GM21717 (cell line): ENCODE measurements at regions not wholly inside any gene's neighbourhood (a gene's known extent, or its start where the extent isn't known, plus 50 kb on each side); places are given as distances from the start of the nearest gene placed in this dataset.

Experiments
- ATAC-seq: cut with Tn5 transposase; IDR thresholded peaks from one replicate; pipeline ENCODE4 v1.9.1; 2021; ENCODE audit warnings: mild to moderate bottlenecking, moderate library complexity; ENCODE audit not compliant: unreplicated experiment

DNA sequence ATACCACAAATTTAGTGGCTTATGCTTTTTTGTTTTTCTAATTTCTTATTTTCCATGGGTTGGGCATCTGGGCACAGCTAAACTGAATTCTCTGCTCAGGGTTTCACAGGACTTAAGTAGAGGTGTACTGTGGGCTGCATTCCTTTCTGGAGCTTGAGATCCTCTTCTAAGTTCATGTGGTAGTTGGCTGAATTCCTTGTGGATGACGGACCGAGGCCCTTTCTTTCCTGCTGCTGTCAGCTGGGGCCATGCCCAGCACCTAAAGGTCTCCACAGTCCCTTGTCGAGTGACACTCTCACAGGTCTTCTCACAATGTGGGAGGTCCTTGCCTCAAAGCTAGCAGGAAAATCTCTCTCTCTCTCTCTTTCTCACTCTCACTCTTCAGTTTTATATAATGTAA, 433.5 kb upstream of the LRATD1 start:
- ATAC-seq, result no peak

DNA sequence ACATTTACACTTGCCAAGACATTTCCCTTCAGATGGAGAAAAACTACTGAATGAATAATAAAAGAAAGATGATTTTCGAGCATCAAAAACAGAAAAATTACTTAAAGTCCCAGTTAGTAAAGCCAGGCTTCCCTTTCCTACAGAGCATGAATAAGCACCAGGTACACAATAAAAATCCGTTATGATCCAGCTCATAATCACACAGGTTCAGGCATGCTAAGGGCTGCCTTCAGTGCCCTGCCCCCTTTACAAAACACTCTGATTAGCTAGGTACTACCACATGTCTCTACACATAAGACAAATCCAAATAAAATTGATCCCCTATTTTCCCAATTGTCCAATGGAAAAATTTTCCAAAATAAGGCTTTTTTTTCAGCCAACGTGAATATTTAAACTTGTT, 413.2 kb upstream of the LRATD1 start:
- no peak for ATAC-seq

DNA sequence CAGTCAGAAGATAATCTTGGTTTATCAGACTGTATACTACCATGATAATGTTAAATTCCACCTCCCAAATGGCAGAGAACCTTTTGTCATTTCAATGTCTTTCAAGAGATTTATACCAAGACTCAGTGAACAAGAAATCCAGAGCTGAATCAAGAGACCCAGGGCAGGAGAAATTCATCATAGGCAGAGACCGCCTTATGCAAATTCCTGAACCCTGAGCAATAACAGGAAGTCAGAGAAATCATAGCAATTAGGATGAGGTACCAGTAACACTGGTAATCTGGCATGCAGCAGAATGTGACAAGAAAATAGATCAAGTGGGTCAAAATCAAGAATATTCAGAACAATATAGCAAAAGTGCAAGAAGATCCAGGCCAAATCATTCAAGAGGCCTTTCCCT, 412.4 kb upstream of the LRATD1 start:
- no peak for ATAC-seq

DNA sequence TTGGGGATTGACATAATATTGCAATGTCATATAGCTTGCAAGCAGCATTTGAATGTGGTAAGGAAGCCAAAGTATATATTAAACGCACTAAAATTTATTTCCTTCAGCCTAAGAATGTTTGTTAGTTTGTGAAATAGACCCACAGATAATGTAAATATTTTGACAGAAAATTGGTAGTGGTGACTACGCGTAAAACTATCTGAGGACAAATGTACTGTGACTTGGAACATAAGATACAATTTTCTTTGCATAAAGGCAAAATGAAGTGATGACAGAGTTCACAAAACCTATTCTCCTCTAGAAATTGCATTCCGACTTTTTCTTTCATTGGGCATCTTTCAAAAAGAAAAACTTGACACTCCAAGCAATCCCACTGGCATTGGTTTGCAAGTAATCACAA, 411.1 kb upstream of the LRATD1 start:
- ATAC-seq, result no peak

DNA sequence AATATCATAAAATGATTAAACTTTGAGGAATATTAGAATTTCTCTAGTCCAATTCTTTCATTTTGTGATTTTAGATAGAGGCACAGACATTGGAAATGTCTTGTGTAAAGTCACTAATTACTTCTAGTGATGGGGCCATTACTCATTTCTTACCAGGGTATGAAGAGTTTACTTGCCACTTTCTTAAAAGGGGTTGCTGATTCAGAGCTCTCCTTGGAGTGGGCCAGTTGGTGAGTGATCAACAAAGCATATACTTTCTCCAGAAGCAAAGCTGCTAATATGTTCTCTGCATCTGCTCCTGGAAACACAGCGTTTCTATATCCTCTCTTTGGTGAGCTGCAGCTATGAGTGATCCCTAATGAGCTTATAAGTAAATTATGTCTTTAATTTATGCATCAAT, 408.9 kb upstream of the LRATD1 start:
- ATAC-seq, result no peak

DNA sequence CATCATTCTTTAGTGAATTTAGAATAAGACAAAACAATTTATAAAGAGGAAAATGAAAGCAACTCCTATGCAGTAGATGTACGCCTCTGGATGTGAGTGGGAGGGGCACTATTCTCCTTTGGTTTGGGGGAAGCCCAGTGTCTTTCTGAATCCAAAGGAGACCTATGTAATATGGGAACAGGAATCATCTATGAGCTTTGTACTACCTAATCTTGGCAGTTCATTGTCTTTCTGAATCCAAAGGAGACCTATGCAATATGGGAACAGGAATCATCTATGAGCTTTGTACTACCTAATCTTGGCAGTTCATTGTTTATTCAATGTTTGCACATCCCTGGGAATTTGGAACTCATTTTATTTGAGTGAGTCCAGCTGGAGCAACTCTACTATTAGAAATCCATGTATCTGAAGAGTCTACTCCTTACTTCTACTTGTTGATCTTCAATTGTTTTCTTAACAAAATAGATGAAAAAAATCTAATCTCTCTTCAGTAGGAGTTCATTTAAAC, 401.1 kb upstream of the LRATD1 start:
- no peak for ATAC-seq

DNA sequence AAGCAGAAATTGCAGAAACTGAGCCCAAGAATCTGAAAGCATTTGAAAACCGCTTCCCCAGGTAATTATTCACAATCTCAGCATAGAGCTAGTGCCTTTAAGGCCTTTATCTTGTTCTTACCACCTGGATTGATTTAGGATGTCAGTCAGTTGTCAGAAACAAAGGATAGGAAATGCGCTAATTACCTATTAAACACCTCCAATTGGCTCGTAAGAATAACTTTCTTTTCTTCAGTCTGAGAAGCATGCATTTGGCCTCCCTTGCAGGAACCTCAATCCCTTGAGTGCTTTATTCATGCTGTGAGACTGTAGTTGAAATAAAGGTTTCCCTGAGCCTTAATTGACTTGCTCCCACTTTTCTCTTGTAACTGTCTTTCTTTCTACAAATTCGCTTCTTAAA, 400.3 kb upstream of the LRATD1 start:
- no peak for ATAC-seq

DNA sequence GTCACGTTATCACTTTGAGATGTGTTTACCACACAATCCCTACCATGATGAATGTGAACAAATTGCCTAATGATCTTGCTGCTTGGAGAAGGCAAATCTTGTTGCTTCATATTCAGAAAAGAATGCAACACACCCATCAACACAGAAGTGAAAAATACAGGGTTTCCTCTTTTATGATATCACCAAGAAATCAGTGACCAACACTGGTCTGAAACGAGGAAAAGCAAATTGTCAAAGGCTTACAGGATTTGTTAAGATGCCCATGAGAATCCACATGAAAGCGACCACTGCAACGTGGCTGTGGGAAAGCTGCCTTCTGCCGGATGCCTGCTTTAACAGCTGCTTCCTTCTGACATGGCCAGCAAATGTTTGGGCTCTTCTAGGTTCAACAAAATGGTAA, 397.6 kb upstream of the LRATD1 start:
- ATAC-seq, result no peak

DNA sequence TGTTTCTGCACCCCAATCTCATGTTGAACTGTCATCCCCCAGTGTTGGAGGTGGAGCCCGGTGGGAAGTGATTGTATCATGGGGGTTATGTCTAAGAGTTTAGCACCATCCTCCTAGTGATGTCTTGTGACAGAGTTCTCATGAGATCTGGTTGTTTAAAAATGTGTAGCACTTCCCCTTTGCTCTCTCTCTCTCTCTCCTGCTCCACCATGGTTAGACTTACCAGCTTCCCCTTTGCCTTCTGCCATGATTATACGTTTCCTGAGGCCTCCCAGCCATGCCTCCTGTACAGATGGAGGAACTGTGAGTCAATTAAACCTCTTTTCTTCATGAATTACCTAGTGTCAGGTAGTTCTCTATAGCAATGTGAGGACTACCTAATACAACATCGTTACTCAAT, 396.9 kb upstream of the LRATD1 start:
- no peak for ATAC-seq

DNA sequence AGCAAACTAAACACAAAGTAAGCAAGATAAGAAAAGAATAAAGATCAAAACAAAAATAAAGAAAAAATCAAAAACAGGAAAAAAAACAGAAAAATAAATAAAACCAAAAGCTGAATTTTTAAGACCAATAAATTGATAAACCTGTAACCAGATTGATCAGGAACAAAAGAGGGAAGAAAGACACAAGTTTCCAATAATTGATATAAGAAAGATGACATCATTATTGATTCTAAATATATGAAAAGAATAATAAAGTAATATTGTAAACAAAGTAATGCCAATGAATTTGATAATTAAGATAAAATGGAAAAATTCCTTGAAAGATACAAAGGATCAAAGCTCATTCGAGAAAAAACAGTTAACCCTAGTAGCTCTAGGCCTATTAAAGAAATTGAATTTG, 394.6 kb upstream of the LRATD1 start:
- no peak for ATAC-seq

DNA sequence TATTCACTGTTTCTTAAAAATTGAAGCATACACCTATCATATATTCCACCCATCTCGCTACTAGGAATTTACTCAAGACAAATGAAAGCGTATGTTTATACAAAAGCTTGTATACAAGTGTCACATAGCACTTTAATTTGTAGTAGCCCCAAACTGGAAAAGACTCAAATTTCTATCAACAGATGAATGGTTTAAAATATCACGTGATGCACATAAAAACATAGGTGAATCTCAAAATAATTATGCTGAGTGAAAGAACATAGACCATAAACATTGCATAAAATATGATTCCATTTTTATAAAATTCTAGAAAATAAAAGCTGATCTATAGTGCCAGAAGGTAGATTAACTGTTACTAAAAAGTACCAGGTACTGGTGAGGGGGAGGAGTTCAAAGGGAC, 392.9 kb upstream of the LRATD1 start:
- ATAC-seq, result no peak

DNA sequence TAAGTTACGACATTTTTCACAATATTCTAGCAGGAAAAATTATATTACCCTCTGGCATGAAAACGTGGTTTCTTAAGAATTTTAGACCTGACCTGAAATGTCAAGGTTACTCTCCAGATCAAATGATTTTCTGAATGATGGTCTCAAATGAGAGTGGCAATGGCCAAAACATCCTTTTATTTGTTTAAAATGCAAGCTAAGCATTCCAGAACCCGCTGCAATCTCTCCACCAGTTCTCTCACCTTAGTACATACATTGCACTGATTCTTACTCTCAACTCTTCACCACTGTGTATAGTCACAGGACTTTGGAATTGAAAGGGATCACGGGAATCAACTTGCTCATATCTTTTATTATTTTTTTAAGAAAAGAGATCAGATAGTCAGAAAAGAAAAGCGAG, 391.6 kb upstream of the LRATD1 start:
- no peak for ATAC-seq

DNA sequence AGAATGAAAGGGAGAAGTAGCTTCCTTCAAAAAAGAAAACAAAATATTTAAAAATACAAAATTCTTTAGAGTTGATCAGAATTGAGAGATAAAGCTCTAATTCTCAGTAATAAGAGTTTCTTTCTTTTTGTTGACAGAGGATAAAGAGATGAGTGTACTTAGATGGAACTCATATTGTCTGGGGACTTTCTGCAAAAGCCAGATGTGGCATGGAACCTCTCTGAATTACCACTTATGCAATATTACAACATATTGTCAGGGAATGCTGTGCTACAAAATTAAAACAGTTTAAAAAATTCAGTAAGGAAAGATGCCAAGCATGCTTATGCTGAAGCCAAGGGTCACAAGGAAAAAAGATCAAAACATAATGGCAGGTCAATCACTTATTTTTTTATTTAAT, 386.6 kb upstream of the LRATD1 start:
- no peak for ATAC-seq

DNA sequence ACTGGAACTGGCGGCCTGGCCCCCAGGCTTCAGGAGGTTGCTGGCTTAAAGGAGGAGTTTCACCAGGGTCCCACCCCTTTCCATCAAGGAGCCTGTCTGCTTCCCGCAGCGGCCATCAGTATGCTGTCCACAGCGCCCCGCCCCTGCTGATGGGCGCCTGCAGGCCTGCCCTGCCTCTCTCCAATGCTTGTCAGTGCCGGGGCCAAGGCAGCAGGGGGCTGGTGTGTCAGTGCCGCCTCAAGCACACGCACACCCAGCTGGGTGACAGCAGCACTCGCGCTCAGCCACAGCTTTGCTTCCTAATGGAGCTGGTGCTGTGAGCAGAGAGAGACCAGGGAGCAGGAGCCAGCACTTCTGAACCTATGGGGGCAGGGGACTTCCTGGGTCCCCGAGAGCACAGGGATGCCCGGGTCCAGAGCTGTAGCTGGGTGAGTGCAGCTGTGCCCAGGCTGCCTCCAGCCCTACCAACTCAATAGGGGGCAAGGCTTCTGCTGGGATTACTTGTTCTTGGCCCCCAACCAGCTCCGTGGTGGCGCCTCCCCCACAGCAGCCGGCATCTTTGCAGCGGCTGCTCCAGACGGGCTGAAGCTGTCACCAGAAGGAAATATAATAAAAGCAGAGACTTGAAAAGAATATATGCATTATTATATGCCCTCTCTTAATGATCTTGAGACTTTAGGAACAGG, 377.2 kb upstream of the LRATD1 start:
- no peak for ATAC-seq

DNA sequence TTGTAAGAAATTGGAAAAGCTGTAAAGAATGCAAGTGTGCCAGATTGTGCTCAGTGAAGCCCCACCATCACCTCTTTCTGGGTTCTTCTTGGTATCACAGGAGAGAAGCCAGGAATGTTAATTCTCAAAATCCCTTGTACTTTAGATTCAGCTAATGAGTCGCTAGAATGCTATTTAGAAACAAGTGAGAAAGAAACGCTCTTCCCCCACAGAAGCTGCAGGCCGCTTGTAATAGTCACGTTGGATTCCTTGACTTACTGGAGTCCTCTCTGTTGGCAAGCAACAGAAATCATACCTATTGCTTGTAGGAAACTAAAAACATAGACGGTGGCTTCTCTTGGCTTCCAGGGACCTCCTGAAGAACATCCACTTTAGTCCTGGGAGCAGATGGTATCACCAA, 375.6 kb upstream of the LRATD1 start:
- no peak for ATAC-seq

DNA sequence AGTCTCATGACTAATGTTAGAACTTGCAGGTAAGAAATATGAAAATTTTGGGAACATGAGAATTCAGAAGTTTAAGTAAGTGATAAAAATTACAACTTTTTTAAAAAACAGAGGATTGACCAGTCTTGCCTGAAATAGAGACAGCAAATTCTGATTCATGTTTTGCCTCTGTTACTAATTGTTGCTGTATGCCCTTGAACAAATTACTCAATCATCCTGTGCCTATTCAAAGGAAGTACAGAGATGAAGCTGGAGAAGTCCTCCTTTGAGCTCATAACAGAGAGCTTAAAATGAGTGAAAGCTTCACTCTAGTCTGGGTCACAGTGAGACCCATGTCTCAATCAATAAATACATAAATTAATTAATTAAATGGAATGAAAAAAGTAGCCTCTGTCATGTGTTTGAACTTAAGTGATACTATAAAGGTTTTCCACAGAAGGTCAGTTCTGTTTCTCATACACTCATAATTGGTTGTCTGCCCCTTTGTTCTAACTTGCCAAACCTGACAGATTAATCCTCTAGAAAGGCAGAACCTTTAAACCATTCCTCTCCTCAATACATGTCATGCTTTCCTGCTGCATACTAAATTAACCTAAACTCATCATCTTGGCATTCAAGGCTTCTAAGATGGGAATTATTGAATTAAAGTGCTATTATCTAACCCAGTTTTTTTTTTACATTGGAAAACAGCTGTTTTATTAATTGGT, 374.6 kb upstream of the LRATD1 start:
- no peak for ATAC-seq

DNA sequence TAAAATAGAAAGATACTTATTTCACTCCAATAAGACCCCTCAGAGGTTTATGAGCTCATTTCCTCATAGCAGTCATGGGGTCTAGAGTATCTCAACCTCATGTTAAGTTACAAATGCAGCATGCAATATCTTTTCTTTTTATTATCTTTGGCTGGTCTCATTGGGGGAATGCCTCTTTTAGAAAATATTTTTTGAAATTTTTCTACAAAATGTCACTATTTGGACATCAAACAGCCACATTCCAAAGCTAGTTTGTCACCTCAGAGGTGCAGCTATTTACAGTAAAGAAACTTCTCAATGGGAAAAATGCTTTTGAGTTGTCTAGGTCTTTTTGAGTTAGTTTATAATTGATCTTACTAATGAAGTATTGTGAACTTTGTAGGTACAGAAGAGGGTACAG, 370.7 kb upstream of the LRATD1 start:
- no peak for ATAC-seq

DNA sequence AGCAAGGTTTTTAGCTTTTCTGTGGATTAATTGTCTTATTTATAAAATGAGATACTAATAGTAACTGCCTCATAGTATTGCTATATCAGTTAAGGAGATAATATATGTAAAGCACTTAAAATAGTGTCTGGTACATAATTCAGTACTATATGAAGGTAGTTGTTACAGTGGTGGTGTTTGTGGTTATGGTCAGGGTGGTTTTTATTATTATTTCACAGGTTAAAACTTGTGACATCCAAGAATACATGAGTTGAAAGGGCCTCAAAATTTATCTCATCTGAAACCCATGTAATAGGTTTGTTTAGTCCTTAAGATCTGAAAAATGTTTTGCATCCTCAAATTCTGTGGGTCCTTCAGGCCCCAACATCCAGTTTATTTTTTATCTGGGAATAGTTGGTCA, 369.5 kb upstream of the LRATD1 start:
- ATAC-seq, result no peak

DNA sequence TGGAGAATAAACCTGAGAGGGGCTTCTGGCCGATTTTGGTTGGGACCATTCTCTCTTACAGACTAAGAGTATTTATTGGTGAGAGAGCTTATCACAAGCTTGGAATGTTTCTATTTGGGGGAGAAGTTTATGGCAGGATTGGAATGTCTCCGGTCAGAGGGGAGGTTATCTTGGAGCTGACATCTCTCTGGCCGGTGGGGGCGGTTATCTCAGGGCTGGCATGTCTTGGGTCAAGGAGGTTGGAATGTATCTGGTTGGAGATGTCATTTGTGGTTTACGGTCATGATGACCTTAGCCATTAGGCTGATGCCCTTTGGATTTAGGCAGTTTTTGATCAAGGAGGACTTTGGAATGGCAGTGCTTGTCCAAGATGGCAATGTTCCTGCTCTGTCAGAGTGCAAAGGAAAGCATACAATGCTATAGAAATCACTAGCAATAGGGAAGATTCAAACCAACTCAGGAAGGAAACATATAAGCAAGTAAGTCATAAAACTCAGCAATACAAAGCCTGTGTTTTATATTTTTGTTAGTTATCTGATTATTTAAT, 362.4 kb upstream of the LRATD1 start:
- ATAC-seq, result no peak

DNA sequence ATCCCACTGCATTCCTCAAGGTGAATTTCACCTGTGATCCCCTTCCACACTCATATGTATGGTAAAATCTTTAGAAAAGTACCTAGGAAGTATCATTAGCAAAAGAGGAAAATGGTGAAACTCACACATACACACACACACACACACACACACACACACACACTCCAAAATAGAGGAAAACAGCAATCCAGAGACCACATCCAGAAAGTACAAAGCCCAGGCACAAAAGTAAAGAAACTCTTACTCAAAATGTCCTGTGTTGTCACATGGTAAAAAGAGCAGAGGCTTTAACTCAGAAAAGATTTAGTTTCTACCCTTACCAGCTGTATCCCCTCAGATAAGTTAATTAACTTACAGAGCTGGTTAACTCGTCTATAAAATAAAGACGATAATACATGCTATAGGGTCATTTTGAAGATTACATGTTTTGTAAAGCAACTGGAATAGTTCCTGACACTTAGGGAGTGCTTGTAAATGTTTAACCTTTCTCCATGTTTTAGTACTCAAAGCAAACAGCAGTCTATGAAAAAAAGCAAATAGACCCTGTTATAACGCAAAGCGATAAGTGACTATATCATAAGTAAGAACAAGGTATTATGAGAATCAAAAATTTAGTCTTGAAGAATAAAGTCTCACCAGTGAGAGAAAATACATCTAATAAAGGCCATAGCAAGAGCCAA, 360.0 kb upstream of the LRATD1 start:
- no peak for ATAC-seq

DNA sequence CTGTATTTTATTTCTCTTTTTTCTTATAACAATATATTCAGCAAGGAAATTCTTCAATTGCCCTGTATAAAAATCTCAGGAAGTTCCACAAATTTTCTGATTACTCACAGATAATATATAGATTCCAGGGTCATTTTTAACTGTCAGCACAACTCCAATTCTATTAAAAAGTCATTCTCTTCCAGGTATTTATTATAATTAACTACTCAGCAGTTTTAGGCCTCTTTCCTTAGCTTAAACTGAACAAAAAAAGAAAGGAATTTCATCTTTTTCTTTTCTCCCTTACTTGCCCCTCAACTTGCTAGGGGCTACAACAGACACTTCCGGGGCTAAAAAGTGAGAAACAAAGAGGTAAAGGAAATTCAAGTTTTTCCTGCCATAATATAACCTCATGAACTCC, 358.9 kb upstream of the LRATD1 start:
- no peak for ATAC-seq

DNA sequence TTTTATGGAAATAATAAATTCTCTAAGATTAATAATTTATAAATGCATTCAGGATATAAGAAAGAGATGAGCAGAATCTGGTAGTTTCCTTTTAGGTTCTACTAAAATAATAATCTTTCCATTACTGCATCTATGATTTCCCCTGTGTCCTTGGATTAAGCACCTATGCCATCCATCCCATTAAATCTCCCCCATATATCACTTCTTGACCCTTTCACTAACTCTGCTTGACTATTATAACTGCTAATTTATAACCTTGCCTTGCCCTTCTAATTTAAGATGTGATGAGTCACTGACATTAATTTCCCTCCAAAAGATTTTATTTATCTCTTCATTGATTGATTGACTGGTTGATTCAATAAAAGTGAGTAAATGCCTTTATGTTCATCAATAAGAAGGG, 348.3 kb upstream of the LRATD1 start:
- no peak for ATAC-seq
